GM12878 (cell line): ENCODE measurements at regions not wholly inside any gene's neighbourhood (a gene's known extent, or its start where the extent isn't known, plus 50 kb on each side); places are given as distances from the start of the nearest gene placed in this dataset.

Source experiments
- ATAC-seq: fragments of 200-7000 bp; cut with Tn5 transposase; 3 replicates; pipeline ENCODE4 v1.9.1; 2020; ENCODE audit warnings: mild to moderate bottlenecking, moderate library complexity
- BruUV-seq: library from RNA; stranded (reverse); fragments of 400-500 nt; replicated peaks from 2 replicates; lab custom pipeline; 2021; lab: Mats Ljungman, UMichigan
- CTCF ChIA-PET: fragments of 300-600 bp; sonication (Branson Sonifier 250); formaldehyde crosslinking; extraction: SDS; loops from one replicate; lab custom pipeline; 2021; ENCODE audit warnings: inconsistent platforms; lab: Yijun Ruan, JAX
- POLR2A ChIA-PET: fragments of 350-600 bp; formaldehyde crosslinking; extraction: SDS; loops from one replicate; lab custom pipeline; 2021; ENCODE audit warnings: inconsistent platforms; lab: Charles Lee
- RAD21 ChIA-PET: fragments of 300-600 bp; sonication (Branson Sonifier 250); formaldehyde crosslinking; loops from one replicate; lab custom pipeline; 2023; ENCODE audit warnings: antibody characterized with exemption; ENCODE audit not compliant: unreplicated experiment; lab: Charles Lee
- SMC1A ChIA-PET: fragments of 300-600 bp; sonication (Branson Sonifier 250); formaldehyde crosslinking; loops from one replicate; lab custom pipeline; 2023; ENCODE audit not compliant: unreplicated experiment, uncharacterized antibody; lab: Charles Lee
- DNase-seq: peaks from one replicate; pipeline ENCODE4 v3.0.0-alpha.2; 2011; ENCODE audit warnings: low read depth, low spot score
- FAIRE-seq: peaks from 3 replicates; lab custom pipeline; 2011; peaks lifted over from hg19 to GRCh38; lab: Jason Lieb, UNC
- H2AFZ ChIP-seq: 2 replicates; pipeline ENCODE4 v1.6.0; 2011; ENCODE audit warnings: low read depth, low read length, control low read depth; ENCODE audit not compliant: control insufficient read depth
- H3K27ac ChIP-seq: 2 replicates; pipeline ENCODE4 v1.5.1; 2011; ENCODE audit warnings: control low read depth; ENCODE audit not compliant: control insufficient read depth, insufficient read depth
- H3K27me3 ChIP-seq, 2 experiments: replicated peaks in 1 of 2; 2 replicates each; pipeline versions ENCODE4 v1.6.0 to v1.6.1; 2011; ENCODE audit warnings: low read length in 1 of 2; ENCODE audit not compliant: control insufficient read depth in 2 of 2, insufficient read depth in 2 of 2
- H3K36me3 ChIP-seq, 2 experiments: 2 replicates each; pipeline ENCODE4 v1.5.1; 2011; ENCODE audit warnings: low read length in 1 of 2; ENCODE audit not compliant: control insufficient read depth in 2 of 2, insufficient read depth in 2 of 2
- H3K4me1 ChIP-seq: 2 replicates; pipeline ENCODE4 v1.6.1; 2011; ENCODE audit warnings: mild to moderate bottlenecking, low read length, moderate library complexity, mixed read lengths; ENCODE audit not compliant: control insufficient read depth, insufficient read depth
- H3K4me2 ChIP-seq: 2 replicates; pipeline ENCODE4 v1.6.0; 2011; ENCODE audit warnings: control low read depth; ENCODE audit not compliant: control insufficient read depth, insufficient read depth
- H3K4me3 ChIP-seq: fragments of 200-600 bp; sonication (generic); 2 replicates; pipeline ENCODE4 v1.5.1; 2016
- H3K79me2 ChIP-seq: 2 replicates; pipeline ENCODE4 v1.6.0; 2011; ENCODE audit warnings: low read length; ENCODE audit not compliant: control insufficient read depth, insufficient read depth
- H3K9ac ChIP-seq: 2 replicates; pipeline ENCODE4 v1.8.0; 2011; ENCODE audit warnings: low read length, control low read depth, mixed read lengths; ENCODE audit not compliant: control insufficient read depth, insufficient read depth
- H3K9me3 ChIP-seq: replicated peaks from 3 replicates; pipeline ENCODE4 v1.5.1; 2011; ENCODE audit warnings: mild to moderate bottlenecking, low read length; ENCODE audit not compliant: control insufficient read depth, insufficient read depth
- H4K20me1 ChIP-seq: 2 replicates; pipeline ENCODE4 v1.6.0; 2011; ENCODE audit not compliant: control insufficient read depth, insufficient read depth
- CBX5 ChIP-seq: sonication (generic); IDR thresholded peaks from 2 replicates; pipeline ENCODE4 v1.6.1; 2016; ENCODE audit warnings: low read depth, moderate library complexity, mild to moderate bottlenecking, inconsistent platforms
- CHD1 ChIP-seq: IDR thresholded peaks from 2 replicates; pipeline ENCODE4 v1.6.1; 2012; ENCODE audit warnings: low read depth, low read length, improper control_type of control experiment
- IKZF1 ChIP-seq: fragments of 450-650 bp; conservative IDR thresholded peaks from 2 replicates; pipeline ENCODE4 v1.6.1; 2017; ENCODE audit warnings: antibody characterized with exemption, mild to moderate bottlenecking
- KLF5 ChIP-seq: fragments of 450-650 bp; IDR thresholded peaks from 2 replicates; pipeline ENCODE4 v1.6.1; 2014; ENCODE audit warnings: mild to moderate bottlenecking; ENCODE audit not compliant: partially characterized antibody
- MYB ChIP-seq: fragments of 150-350 bp; IDR thresholded peaks from 2 replicates; pipeline ENCODE4 v1.6.1; 2014; ENCODE audit warnings: mild to moderate bottlenecking, low read depth, low read length, borderline replicate concordance
- NR2C2 ChIP-seq: IDR thresholded peaks from 2 replicates; pipeline ENCODE4 v1.6.1; 2011; ENCODE audit warnings: borderline replicate concordance, low read depth; ENCODE audit not compliant: control insufficient read depth, insufficient read length
- RAD51 ChIP-seq: fragments of 450-650 bp; IDR thresholded peaks from 2 replicates; pipeline ENCODE4 v1.6.1; 2016; ENCODE audit warnings: moderate library complexity, mild to moderate bottlenecking, inconsistent platforms
- SIN3A ChIP-seq: IDR thresholded peaks from 2 replicates; pipeline ENCODE4 v1.6.1; 2012; ENCODE audit warnings: low read depth, low read length, improper control_type of control experiment
- SREBF1 ChIP-seq: IDR thresholded peaks from 2 replicates; pipeline ENCODE4 v1.6.1; 2012; ENCODE audit warnings: mild to moderate bottlenecking, low read length
- ZNF217 ChIP-seq: fragments of 450-650 bp; IDR thresholded peaks from 2 replicates; pipeline ENCODE4 v1.6.1; 2017; ENCODE audit warnings: antibody characterized with exemption, mild to moderate bottlenecking
- ZNF274 ChIP-seq: IDR thresholded peaks from one replicate; pipeline ENCODE4 v1.8.0; 2011; ENCODE audit not compliant: insufficient read length, insufficient read depth
- ZNF622 ChIP-seq: fragments of 450-650 bp; IDR thresholded peaks from 2 replicates; pipeline ENCODE4 v1.6.1; 2017; ENCODE audit warnings: mild to moderate bottlenecking, inconsistent platforms
- WGBS: methylation state at CpG from one replicate; pipeline ENCODE4 v1.1.6; 2016; ENCODE audit warnings: low lambda C conversion rate; ENCODE audit not compliant: insufficient replicate concordance, insufficient coverage; ENCODE audit errors: missing lambda C conversion rate; 5-methylcytosine and 5-hydroxymethylcytosine counted together
- in situ Hi-C: fragments of 300-500 bp; cut with MboI; formaldehyde crosslinking; loops from 9 replicates; pipeline ENCODE4 v1.14.3; 2018; ENCODE audit warnings: mixed read lengths
- intact Hi-C: fragments of 100-400 bp; cut with micrococcal nuclease; formaldehyde crosslinking; loops from one replicate; pipeline ENCODE4 v1.14.2; 2022; ENCODE audit not compliant: unreplicated experiment
- TF ChIP-seq, protein P1 (sequence below): fragments of 450-650 bp; IDR thresholded peaks from 2 replicates; pipeline ENCODE4 v1.6.1; 2014; ENCODE audit warnings: mild to moderate bottlenecking

DNA sequence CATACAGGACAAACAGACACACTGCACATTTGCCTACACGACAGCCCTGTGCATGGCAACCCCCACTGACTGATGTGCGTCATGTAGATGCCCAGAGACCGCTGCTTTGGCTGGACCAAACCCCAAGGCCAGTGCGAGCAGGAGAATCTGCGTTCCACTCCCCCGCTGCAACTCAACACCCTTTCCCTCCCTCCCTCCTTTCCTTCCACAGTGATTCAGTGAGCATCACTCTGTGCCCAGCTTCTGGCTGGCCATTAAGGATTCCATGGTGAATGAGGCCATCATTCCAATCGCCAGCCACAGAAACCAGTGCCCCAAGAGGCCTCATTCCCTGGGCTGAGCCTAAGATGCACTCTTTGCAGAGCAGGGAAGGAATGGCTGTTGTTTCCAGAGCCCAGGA lies 61.6 kb downstream of the GSX1 start:
- H3K27ac ChIP-seq, result no peak overlapping the region
- ChIA-PET CTCF (no interaction called here), SMC1A (no interaction called here), POLR2A (no interaction called here), RAD21 (no interaction called here)
- H4K20me1 ChIP-seq, result no peaks in the 10 kb centered on the region
- ATAC-seq (no peak), FAIRE-seq (no peak), DNase-seq (no peak)
- no TSS peak for BruUV-seq
- H3K4me3 ChIP-seq, result no peak overlapping the region
- no peaks in the 10 kb centered on the region for H3K4me1 ChIP-seq
- peaks cover 4 to 6% of the 10 kb centered on the region in 2 experiments for H3K27me3 ChIP-seq
- H3K4me2 ChIP-seq, result no peak overlapping the region
- in situ Hi-C loops, result no loop called here
- H3K36me3 ChIP-seq, result no peaks in the 10 kb centered on the region
- intact Hi-C loops, result no loop called here
- WGBS, result 43% methylated on average over 6 of the region's 7 CpGs
- no peak overlapping the region for H3K9ac ChIP-seq
- H3K9me3 ChIP-seq, result no peaks in the 10 kb centered on the region
- TF ChIP-seq SREBF1, result no peak
- no peak for TF ChIP-seq ZNF622
- no peak for TF ChIP-seq NR2C2
- no peak for TF ChIP-seq KLF5
- TF ChIP-seq ZNF274, result no peak
- no peaks in the 10 kb centered on the region for H3K79me2 ChIP-seq
- no peak overlapping the region for H2AFZ ChIP-seq

DNA sequence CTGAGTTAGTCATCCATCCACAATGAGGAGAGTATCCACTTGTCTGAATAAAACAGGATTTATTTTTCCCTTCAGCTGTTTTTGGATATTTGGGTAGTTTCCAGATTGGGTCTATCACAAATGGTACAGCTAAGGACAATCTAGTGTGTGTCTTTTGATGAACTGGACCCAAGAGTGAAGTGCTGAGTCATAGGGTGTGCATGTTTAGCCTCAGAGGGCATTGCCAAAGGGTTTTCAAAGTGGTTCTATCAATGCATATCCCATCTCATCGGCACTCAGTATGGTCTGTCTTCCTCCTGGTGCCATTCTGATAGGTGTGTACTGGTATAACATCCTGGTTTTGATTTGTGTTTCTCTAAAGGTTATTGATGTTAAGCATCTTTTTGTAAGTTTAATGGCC lies 62.3 kb downstream of the GSX1 start:
- TF ChIP-seq IKZF1 (no peak), RAD51 (no peak), CBX5 (no peak), SIN3A (no peak), MYB (no peak), ZNF217 (no peak), CHD1 (no peak)
- TF ChIP-seq, protein P1, sequence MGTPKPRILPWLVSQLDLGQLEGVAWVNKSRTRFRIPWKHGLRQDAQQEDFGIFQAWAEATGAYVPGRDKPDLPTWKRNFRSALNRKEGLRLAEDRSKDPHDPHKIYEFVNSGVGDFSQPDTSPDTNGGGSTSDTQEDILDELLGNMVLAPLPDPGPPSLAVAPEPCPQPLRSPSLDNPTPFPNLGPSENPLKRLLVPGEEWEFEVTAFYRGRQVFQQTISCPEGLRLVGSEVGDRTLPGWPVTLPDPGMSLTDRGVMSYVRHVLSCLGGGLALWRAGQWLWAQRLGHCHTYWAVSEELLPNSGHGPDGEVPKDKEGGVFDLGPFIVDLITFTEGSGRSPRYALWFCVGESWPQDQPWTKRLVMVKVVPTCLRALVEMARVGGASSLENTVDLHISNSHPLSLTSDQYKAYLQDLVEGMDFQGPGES, result no peak
- Histone ChIP-seq H3K9ac (no peak overlapping the region), H3K79me2 (no peaks in the 10 kb centered on the region), H2AFZ (no peak overlapping the region), H3K4me1 (no peaks in the 10 kb centered on the region), H3K36me3 (no peaks in the 10 kb centered on the region), H4K20me1 (no peaks in the 10 kb centered on the region), H3K9me3 (no peaks in the 10 kb centered on the region), H3K27me3 (peaks cover 4 to 6% of the 10 kb centered on the region in 2 experiments), H3K4me2 (no peak overlapping the region), H3K4me3 (no peak overlapping the region), H3K27ac (no peak overlapping the region)
- SMC1A ChIA-PET, result no interaction called here
- POLR2A ChIA-PET, result no interaction called here
- FAIRE-seq (no peak), ATAC-seq (no peak), DNase-seq (no peak)
- 6% methylated on average over 1 of the region's 1 CpG for WGBS
- CTCF ChIA-PET, result no interaction called here
- intact Hi-C loops, result no loop called here
- no TSS peak for BruUV-seq
- RAD21 ChIA-PET, result no interaction called here
- in situ Hi-C loops, result no loop called here
